A673 (cell line): ENCODE measurements at regions not wholly inside any gene's neighbourhood (a gene's known extent, or its start where the extent isn't known, plus 50 kb on each side); places are given as distances from the start of the nearest gene placed in this dataset.

ENCODE experiments used
- BruUV-seq: library from RNA; stranded (reverse); fragments of 400-500 nt; replicated peaks from 2 replicates; lab custom pipeline; 2021; lab: Mats Ljungman, UMichigan
- CTCF ChIA-PET: fragments of 300-600 bp; sonication (Branson Sonifier 250); formaldehyde crosslinking; loops from one replicate; lab custom pipeline; 2022; ENCODE audit warnings: antibody characterized with exemption; lab: Charles Lee
- POLR2A ChIA-PET: fragments of 300-600 bp; sonication (Branson Sonifier 250); formaldehyde crosslinking; loops from one replicate; lab custom pipeline; 2022; ENCODE audit warnings: antibody characterized with exemption; ENCODE audit not compliant: low non-redundant PET; lab: Charles Lee
- DNase-seq: peaks from one replicate; pipeline ENCODE4 v3.0.0-alpha.2; 2015; ENCODE audit warnings: low spot score
- H3K27ac ChIP-seq: fragments of 200-600 bp; sonication (generic); 2 replicates; pipeline ENCODE4 v1.5.1; 2016; ENCODE audit warnings: mixed run types, low read depth, mild to moderate bottlenecking, mixed read lengths, antibody characterized with exemption, low read length; ENCODE audit not compliant: poor library complexity, severe bottlenecking
- H3K27me3 ChIP-seq: fragments of 200-600 bp; sonication (generic); replicated peaks from 2 replicates; pipeline ENCODE4 v1.6.1; 2017; ENCODE audit warnings: mixed run types, low read depth, mild to moderate bottlenecking, mixed read lengths, antibody characterized with exemption, low read length; ENCODE audit not compliant: insufficient read depth, poor library complexity
- H3K36me3 ChIP-seq: fragments of 200-600 bp; sonication (generic); 2 replicates; pipeline ENCODE4 v1.6.1; 2016; ENCODE audit warnings: mixed run types, mild to moderate bottlenecking, mixed read lengths, antibody characterized with exemption, low read length; ENCODE audit not compliant: insufficient read depth, poor library complexity, severe bottlenecking
- H3K4me1 ChIP-seq: fragments of 200-600 bp; sonication (generic); 2 replicates; pipeline ENCODE4 v1.6.1; 2017; ENCODE audit warnings: mixed run types, mild to moderate bottlenecking, mixed read lengths, antibody characterized with exemption, low read length; ENCODE audit not compliant: insufficient read depth, poor library complexity, severe bottlenecking
- H3K4me3 ChIP-seq: fragments of 200-600 bp; sonication (generic); 2 replicates; pipeline ENCODE4 v1.5.1; 2016; ENCODE audit warnings: low read depth, mixed run types, mild to moderate bottlenecking, mixed read lengths, low read length; ENCODE audit not compliant: poor library complexity, severe bottlenecking
- H3K9me3 ChIP-seq: fragments of 200-600 bp; sonication (generic); 2 replicates; pipeline ENCODE4 v1.6.1; 2016; ENCODE audit warnings: mixed run types, low read depth, mild to moderate bottlenecking, mixed read lengths, antibody characterized with exemption, low read length; ENCODE audit not compliant: poor library complexity, severe bottlenecking
- EZH2 ChIP-seq: fragments of 200-600 bp; sonication (generic); IDR thresholded peaks from 2 replicates; pipeline ENCODE4 v1.6.1; 2017; ENCODE audit warnings: borderline replicate concordance, low read depth, mild to moderate bottlenecking, mixed read lengths, antibody characterized with exemption, low read length; ENCODE audit not compliant: poor library complexity, severe bottlenecking
- intact Hi-C: fragments of 100-400 bp; cut with micrococcal nuclease; formaldehyde crosslinking; loops from one replicate; pipeline ENCODE4 v1.10.0; 2022; ENCODE audit not compliant: unreplicated experiment
- TF ChIP-seq, protein P1 (sequence below): fragments of 300-800, 200-600 bp; sonication (generic); conservative IDR thresholded peaks from 2 replicates; pipeline ENCODE4 v1.5.1; 2017; ENCODE audit warnings: low read depth, mild to moderate bottlenecking, antibody characterized with exemption, low read length, moderate library complexity, mixed read lengths

DNA sequence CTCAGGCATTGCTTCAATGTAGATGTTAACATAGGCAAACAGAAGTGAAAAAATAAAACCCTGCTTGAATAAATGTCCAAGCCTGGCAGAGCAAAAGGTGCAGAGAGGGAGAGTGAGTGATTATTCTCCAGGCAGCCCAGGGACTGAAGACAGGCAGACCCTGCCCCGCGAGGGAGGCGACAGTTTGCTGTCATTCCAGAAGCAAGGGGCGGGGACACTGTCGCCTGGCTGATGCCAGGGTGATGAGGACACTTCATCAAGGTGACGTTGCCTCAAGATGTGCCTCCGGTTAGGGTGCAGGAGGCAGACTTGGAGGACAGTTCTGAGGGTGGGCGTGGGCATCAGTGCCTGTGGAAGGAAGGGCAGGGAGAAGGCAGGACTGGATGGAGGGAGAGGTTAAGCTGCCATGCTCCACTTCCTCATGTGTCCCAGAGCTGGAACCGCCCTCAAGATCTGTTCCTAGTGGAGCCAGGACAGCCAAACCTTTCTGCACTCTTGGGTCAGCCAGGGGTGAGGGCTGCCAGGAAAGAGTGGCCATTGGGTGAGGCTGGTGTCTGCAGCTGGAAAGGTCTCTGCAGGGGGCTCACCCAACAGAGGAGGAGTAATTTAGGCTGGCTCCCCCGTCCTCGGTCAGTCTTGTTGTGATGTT lies 560.5 kb upstream of the MKI67 start:
- no peak overlapping the region for H3K27ac ChIP-seq
- CTCF ChIA-PET: no interaction called here
- no peak overlapping the region for H3K4me3 ChIP-seq
- intact Hi-C loops: no loop called here
- TF ChIP-seq, protein P1, sequence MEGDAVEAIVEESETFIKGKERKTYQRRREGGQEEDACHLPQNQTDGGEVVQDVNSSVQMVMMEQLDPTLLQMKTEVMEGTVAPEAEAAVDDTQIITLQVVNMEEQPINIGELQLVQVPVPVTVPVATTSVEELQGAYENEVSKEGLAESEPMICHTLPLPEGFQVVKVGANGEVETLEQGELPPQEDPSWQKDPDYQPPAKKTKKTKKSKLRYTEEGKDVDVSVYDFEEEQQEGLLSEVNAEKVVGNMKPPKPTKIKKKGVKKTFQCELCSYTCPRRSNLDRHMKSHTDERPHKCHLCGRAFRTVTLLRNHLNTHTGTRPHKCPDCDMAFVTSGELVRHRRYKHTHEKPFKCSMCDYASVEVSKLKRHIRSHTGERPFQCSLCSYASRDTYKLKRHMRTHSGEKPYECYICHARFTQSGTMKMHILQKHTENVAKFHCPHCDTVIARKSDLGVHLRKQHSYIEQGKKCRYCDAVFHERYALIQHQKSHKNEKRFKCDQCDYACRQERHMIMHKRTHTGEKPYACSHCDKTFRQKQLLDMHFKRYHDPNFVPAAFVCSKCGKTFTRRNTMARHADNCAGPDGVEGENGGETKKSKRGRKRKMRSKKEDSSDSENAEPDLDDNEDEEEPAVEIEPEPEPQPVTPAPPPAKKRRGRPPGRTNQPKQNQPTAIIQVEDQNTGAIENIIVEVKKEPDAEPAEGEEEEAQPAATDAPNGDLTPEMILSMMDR: no peak
- no peak for TF ChIP-seq EZH2
- no peak for DNase-seq
- H3K36me3 ChIP-seq: no peaks in the 10 kb centered on the region
- POLR2A ChIA-PET: no interaction called here
- peaks cover 11% of the 10 kb centered on the region for H3K27me3 ChIP-seq
- BruUV-seq: no TSS peak
- no peaks in the 10 kb centered on the region for H3K9me3 ChIP-seq
- no peaks in the 10 kb centered on the region for H3K4me1 ChIP-seq

DNA sequence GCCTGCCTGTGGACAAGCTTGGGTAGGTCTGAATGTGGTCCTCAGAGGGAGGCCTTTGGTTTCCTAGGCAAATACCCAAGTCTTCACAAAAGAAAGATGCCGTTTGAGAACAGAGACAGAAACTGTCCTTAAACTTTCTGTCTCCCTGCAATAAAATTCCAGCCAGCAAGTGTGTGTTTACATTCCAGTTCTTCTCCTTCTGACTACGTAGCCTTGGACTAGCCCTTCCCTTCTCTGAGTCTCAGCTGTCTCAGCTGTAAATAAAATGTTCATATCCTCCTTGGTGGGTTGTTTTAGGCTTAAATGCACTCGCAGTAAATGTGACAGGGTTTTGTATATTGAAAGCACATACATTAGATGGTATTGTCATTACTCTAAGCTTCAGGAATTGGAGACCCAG lies 561.2 kb upstream of the MKI67 start:
- no peak overlapping the region for H3K4me3 ChIP-seq
- intact Hi-C loops: no loop called here
- no TSS peak for BruUV-seq
- H3K27ac ChIP-seq: no peak overlapping the region
- ChIA-PET POLR2A (no interaction called here), CTCF (no interaction called here)
- no peaks in the 10 kb centered on the region for H3K4me1 ChIP-seq
- no peak for TF ChIP-seq EZH2
- TF ChIP-seq, protein P1: no peak
- DNase-seq: no peak
- H3K27me3 ChIP-seq: peaks cover 12% of the 10 kb centered on the region
- no peaks in the 10 kb centered on the region for H3K9me3 ChIP-seq
- H3K36me3 ChIP-seq: no peaks in the 10 kb centered on the region

DNA sequence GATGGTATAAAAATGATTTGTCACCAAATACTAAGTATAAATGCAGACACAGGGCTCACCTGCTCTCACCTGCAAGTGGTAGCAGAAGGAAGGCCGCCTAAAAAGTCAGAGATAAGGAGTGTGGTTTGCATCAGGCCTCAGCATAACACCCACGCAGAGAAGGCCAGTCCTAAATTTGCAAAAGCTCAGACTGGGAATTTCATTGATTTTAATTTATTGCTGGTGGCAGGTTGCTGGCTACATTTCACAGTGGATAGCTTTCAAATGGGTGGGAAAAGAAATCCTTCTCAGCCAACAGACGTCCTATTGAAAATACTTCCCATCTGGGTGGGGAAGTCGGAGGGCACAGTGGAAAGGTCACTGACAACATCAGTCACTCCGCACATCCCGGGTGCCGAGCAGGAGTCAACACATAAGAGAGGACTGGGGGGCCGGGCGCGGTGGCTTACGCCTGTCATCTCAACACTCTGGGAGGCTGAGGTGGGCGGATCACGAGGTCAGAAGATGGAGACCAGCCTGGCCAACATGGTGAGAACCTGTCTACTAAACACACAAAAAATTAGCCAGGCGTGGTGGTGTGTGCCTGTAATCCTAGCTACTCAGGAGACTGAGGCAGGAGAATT lies 561.8 kb upstream of the MKI67 start:
- no peak for TF ChIP-seq EZH2
- TF ChIP-seq, protein P1: no peak

More for the DNA sequence above, 561.8 kb upstream of the MKI67 start:
- ChIA-PET POLR2A (no interaction called here), CTCF (no interaction called here)
- peaks cover 12% of the 10 kb centered on the region for H3K27me3 ChIP-seq
- intact Hi-C loops: no loop called here
- no peak for DNase-seq
- BruUV-seq: no TSS peak
- H3K4me3 ChIP-seq: no peak overlapping the region
- H3K36me3 ChIP-seq: no peaks in the 10 kb centered on the region
- no peak overlapping the region for H3K27ac ChIP-seq
- H3K4me1 ChIP-seq: no peaks in the 10 kb centered on the region
- no peaks in the 10 kb centered on the region for H3K9me3 ChIP-seq
